GM10248 (cell line): ENCODE measurements at regions not wholly inside any gene's neighbourhood (a gene's known extent, or its start where the extent isn't known, plus 50 kb on each side); places are given as distances from the start of the nearest gene placed in this dataset.

ENCODE experiments used
- CTCF ChIA-PET: fragments of 300-600 bp; sonication (Branson Sonifier 250); formaldehyde crosslinking; extraction: SDS; loops from one replicate; lab custom pipeline; 2021; ENCODE audit warnings: antibody characterized with exemption; lab: Yijun Ruan, JAX
- POLR2A ChIA-PET: fragments of 350-650 bp; sonication (Branson Sonifier 250); formaldehyde crosslinking; extraction: SDS; loops from one replicate; lab custom pipeline; 2020; ENCODE audit warnings: antibody characterized with exemption; lab: Yijun Ruan, JAX
- DNase-seq: peaks from one replicate; pipeline ENCODE4 v3.0.0; 2012; ENCODE audit errors: extremely low spot score
- TF ChIP-seq, protein P1 (sequence below): IDR thresholded peaks from 2 replicates; pipeline ENCODE4 v1.5.1; 2012; ENCODE audit warnings: mild to moderate bottlenecking, low read depth; ENCODE audit errors: extremely low read depth, missing control alignments, control extremely low read depth

DNA sequence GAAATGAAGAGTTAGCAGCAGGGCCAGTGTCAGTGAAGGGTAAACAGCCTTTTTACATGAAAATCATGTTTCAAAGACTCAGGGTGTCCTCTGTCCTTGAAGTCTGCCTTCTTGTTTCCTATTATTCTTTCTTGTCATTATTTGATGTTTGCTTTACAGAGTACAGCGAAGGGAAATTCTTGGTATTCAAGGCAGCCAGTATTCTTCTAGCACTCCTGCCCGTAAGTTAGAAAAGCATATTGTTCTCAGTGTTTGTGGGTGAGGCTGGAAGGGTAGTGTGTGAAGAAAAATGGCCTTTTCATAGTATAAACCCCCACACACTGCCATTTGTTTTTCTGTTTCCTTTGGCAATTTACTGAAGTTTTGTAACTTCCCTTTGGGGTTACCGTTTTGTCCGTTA, 217.3 kb upstream of the NAV3 start:
- TF ChIP-seq, protein P1, sequence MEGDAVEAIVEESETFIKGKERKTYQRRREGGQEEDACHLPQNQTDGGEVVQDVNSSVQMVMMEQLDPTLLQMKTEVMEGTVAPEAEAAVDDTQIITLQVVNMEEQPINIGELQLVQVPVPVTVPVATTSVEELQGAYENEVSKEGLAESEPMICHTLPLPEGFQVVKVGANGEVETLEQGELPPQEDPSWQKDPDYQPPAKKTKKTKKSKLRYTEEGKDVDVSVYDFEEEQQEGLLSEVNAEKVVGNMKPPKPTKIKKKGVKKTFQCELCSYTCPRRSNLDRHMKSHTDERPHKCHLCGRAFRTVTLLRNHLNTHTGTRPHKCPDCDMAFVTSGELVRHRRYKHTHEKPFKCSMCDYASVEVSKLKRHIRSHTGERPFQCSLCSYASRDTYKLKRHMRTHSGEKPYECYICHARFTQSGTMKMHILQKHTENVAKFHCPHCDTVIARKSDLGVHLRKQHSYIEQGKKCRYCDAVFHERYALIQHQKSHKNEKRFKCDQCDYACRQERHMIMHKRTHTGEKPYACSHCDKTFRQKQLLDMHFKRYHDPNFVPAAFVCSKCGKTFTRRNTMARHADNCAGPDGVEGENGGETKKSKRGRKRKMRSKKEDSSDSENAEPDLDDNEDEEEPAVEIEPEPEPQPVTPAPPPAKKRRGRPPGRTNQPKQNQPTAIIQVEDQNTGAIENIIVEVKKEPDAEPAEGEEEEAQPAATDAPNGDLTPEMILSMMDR, result no peak
- CTCF ChIA-PET, result no interaction called here
- POLR2A ChIA-PET, result no interaction called here
- DNase-seq, result no peak

DNA sequence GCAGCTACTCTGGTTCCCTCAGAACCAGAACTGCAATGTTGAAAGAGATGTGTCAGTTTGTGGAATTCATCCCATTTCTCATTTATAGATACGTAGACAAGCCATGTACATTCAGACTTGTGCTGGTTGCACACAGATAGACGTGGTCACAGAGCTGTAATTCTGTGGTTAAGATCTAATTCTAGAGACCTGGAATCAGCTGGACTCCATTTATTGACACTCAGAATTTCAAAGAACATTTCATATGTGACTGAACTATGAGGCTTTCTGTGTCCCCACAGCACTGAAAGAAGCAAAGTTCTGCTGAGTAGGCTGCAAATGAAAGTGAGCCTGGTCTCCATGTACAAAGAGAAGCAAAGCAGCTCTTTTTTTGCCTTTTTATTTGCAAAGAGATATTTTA, 220.2 kb upstream of the NAV3 start:
- CTCF ChIA-PET, result no interaction called here

DNA sequence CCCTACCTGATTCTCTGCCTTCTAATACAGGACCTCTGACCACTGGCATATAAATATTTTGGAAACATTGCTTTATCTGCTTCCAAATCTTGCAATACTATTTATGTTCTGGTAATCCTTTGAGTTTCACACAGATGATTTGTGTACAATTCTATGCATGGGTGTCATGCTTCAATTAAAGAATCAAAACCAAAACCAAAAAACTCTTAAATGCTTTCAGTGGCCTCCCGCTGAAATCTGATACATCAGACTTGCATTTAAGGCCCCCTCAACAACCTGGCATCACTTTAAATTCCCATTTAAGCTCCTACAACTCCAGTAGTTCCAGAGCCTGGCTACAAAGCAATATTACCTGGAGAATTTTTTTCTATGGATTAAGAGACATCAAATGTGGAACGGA, 221.7 kb upstream of the NAV3 start:
- CTCF ChIA-PET, result interaction anchor here (1.0 kb wide), 1 partner anchor 28 kb away, joined by 3 read pairs; no protein-coding TSS in a partner anchor
- TF ChIP-seq, protein P1, result no peak
- POLR2A ChIA-PET, result no interaction called here
- DNase-seq, result no peak

More for the DNA sequence above, 220.2 kb upstream of the NAV3 start:
- TF ChIP-seq, protein P1, result no peak
- POLR2A ChIA-PET, result no interaction called here
- no peak for DNase-seq

DNA sequence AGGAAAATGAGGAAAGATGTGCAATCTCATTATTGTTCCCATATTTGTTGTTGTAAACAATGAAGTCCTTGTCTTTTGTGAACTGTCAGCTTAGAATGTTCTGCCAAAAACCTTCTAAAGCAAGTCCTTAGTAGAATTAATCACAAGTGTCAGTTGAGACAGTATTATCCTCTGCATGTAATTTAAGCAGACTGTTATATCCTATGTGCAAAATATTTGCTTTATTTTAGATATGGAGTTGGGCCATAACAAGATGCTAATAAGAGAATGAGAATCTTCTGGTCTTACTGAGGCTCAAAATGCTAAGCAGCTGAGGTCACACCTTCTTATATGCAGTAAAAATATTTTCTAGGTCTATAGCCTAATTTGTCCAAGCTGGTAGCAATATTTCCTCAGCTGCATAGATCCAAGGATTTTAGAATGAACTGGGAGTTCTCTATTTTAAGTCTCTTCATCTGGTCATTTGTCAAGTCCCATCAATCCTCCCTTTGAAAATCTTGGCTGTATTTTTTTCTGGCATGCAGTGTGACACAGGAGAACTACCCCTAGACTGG, 222.3 kb upstream of the NAV3 start:
- no peak for DNase-seq
- ChIA-PET POLR2A (no interaction called here), CTCF (interaction anchor here (1.0 kb wide), 1 partner anchor 27 kb away, joined by 3 read pairs; no protein-coding TSS in a partner anchor)
- TF ChIP-seq, protein P1, result no peak

DNA sequence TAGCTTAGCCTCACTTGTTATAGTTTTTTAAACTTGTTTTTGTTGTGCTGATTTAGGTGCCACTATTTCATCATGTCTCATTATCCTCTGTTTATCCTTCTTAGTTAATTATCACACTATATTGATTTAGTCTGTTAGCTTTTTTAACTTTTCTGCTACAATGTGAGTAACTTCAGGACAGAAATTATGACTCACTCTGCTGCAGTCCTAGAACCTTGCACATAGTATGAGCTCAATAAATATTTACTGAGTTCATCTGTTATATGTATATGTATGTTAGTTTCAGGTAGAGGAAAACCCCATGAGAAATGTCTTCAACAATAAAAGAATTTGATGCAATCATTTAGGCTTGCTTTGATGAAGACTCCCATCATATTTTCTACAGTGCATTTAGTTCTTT, 224.3 kb upstream of the NAV3 start:
- DNase-seq, result no peak
- POLR2A ChIA-PET, result no interaction called here
- TF ChIP-seq, protein P1, result no peak
- CTCF ChIA-PET, result no interaction called here

DNA sequence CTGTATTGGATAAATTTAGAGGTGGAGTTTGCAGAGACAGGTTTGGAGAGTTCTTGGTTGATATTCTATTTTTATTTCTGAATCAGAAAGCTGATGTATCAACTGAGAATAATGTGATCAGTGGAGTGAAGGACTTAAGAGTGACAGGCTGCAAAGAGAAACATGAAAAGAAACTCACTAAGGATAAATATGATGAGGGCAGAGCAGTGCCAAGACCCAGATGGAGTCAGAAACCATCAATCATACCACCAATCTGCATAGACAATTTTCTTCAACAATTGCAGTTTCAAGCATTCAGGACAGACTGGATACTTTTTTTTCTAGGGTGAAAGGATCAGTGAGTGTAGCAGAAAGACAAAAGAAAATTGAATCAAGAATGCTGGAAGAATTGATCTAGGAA, 226.7 kb upstream of the NAV3 start:
- ChIA-PET POLR2A (no interaction called here), CTCF (interaction anchor here (1.2 kb wide), 1 partner anchor 14 kb away, joined by 3 read pairs; no protein-coding TSS in a partner anchor)
- no peak for DNase-seq
- TF ChIP-seq, protein P1, result no peak
